Fibroblast of pulmonary artery (primary cell): ENCODE measurements at regions not wholly inside any gene's neighbourhood (a gene's known extent, or its start where the extent isn't known, plus 50 kb on each side); places are given as distances from the start of the nearest gene placed in this dataset.
"Not testable (repeated sequence)": the region's sequence is repeated elsewhere in the genome, so short reads cannot be mapped to it uniquely, and the experiment has no call there.

Experiments used
- DNase-seq: peaks from one replicate; pipeline ENCODE4 v3.0.0-alpha.2; 2010; ENCODE audit warnings: low read depth
- H3K4me3 ChIP-seq: replicated peaks from 2 replicates; pipeline ENCODE4 v1.5.1; 2011; ENCODE audit warnings: low read depth, mild to moderate bottlenecking, control low read depth, low read length, moderate library complexity
- TF ChIP-seq, protein P1 (sequence below): IDR thresholded peaks from 2 replicates; pipeline ENCODE4 v1.5.1; 2011; ENCODE audit warnings: mild to moderate bottlenecking, control low read depth, low read length, inconsistent platforms; ENCODE audit errors: missing control alignments

DNA sequence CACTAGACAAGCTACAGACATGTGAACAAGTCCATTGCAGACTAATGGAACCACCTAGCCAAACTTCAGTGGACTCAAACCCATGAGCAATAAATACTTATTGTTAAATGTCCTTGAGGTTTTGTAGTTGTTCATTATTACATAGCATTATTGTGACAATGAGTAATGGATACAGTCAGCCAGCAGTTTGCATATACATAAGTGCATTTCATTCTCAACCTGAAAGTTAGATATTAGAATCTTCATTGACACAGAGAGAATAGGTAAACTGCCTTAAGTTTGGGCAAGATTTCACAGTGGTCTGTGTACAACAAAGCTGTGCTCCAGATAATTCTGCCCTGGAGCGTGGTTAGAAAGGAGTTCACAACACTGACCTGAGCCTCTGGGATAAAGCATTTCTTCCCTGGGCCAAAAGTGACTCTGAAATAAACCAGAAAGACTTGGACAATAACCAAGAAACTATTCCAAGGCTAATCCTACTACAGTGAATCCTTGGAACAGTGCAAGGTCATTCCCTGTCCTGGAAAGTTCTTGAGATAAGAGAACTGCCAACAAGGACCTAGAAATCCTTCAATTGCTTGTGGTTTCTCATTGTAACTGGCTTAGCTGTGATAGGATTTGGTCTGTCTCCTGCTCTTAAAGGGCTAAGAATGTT, 225.5 kb upstream of the STT3B start:
- H3K4me3 ChIP-seq: no peak overlapping the region
- TF ChIP-seq, protein P1, sequence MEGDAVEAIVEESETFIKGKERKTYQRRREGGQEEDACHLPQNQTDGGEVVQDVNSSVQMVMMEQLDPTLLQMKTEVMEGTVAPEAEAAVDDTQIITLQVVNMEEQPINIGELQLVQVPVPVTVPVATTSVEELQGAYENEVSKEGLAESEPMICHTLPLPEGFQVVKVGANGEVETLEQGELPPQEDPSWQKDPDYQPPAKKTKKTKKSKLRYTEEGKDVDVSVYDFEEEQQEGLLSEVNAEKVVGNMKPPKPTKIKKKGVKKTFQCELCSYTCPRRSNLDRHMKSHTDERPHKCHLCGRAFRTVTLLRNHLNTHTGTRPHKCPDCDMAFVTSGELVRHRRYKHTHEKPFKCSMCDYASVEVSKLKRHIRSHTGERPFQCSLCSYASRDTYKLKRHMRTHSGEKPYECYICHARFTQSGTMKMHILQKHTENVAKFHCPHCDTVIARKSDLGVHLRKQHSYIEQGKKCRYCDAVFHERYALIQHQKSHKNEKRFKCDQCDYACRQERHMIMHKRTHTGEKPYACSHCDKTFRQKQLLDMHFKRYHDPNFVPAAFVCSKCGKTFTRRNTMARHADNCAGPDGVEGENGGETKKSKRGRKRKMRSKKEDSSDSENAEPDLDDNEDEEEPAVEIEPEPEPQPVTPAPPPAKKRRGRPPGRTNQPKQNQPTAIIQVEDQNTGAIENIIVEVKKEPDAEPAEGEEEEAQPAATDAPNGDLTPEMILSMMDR: no peak
- peak; percentile 27 for DNase-seq

DNA sequence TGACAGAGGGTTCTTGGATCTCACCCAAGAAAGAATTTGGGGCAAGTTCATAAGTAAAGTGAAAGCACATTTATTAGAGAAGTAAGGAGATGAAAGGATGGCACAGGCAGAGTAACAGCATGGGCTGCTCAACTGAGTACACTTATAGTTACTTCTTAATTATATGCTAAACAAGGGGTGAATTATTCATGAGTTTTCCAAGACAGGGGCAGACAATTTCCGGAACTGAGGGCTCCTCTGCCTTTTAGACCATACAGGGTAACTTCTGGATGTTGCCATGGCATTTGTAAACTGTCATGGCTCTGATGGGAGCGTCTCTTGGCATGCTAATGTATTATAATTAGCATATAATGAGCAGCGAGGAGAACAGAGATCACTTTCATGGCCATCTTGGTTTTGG, 221.2 kb upstream of the STT3B start:
- TF ChIP-seq, protein P1: no peak
- DNase-seq: no peak
- H3K4me3 ChIP-seq: no peak overlapping the region

DNA sequence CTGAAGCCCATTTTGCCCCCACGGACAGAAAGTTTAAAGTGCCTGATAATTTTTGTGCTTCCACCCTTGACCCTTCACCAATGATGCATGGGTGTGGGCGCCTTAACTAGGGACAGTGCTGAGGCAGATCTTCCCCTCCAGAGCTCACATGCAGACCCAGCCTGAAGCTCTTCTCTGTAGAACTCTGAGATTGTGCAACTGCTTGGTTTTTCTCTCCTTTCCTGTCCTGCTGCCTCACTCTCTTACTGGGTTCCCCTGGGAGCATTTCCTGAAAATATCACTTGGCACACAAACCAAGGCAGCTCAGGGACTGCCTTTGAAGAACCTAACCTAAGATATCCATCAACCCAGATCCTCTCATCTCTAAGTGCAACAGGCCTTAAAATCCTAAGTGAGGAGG, 220.3 kb upstream of the STT3B start:
- TF ChIP-seq, protein P1: no peak
- no peak overlapping the region for H3K4me3 ChIP-seq
- DNase-seq: peak; percentile 52

DNA sequence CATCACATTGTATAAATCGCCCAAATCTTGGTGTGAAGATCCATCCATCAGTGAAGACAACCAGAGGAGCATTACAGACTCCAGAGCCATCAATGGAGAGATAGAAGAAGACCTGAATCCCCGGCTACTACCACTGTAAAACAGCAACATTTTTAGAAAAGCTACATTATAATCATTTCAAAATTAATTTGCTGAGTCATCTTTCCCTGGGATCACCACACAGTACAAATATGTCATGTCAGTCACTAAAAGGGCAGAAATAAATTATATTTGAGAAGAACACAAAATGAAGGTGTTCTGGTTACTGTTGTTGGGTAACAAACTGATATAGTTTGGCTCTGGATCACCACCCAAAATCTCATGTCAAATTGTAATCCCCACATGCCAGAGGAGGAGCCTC, 218.5 kb upstream of the STT3B start:
- DNase-seq: peak; percentile 12
- TF ChIP-seq, protein P1: no peak
- H3K4me3 ChIP-seq: no peak overlapping the region

DNA sequence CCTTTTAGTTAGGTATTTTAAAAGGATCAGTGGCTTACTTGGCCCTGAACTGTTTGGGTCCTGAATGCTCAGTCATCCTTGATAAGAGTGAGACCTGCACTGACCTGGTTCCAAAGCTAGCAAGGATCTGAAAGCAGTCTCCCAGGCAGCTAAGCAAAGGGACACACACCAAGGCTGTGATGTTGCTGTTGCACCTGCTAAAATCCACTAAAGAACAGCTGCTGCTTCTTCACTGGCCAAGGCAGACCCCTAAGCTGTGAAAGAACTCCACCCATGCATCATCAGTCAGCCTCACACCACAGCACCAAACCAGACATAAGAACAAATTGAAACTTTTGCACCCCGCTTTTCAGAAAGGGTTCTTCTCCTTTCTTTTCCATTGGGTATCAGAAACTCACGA, 213.4 kb upstream of the STT3B start:
- TF ChIP-seq, protein P1: no peak
- H3K4me3 ChIP-seq: no peak overlapping the region
- DNase-seq: no peak

DNA sequence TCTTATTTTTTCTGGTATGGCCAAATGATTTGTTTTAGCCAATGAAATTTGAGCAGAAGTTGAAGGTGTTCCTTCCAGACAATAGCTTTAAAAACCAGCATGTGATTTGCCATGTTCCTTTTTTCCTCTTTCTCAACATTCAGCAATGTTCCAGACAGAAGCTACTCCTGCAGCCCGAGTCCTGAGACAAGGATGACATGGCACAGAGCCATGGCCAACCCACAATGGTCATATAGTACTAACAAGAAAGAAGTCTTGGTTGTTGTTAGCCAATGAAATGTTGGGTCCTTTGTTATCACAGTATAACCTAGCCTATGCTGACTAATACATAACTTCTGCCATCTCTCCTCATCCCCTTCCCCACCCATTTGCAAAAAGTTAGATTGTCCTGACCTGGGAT, 211.1 kb upstream of the STT3B start:
- DNase-seq: peak; percentile 22
- TF ChIP-seq, protein P1: no peak

DNA sequence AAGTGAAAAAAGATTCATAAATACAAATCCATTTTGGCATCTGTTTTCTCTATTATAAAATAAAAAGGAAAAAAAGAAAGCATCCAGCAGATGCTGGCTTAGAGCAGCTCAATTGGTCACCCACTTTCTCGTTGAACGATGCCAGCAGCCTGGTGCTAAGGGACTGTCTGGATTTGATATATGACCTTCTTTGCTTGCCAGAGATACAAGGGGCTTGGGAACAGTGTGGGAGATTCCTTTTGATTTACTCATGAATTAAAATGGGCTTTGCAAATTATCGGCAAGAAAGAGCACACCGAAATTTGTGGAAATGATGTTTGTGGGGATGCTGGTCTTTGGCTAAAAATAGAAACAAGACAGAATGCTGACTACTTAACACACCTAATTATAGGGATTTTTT, 210.3 kb upstream of the STT3B start:
- H3K4me3 ChIP-seq: no peak overlapping the region
- DNase-seq: no peak
- TF ChIP-seq, protein P1: no peak

More for the DNA sequence above, 211.1 kb upstream of the STT3B start:
- no peak overlapping the region for H3K4me3 ChIP-seq

DNA sequence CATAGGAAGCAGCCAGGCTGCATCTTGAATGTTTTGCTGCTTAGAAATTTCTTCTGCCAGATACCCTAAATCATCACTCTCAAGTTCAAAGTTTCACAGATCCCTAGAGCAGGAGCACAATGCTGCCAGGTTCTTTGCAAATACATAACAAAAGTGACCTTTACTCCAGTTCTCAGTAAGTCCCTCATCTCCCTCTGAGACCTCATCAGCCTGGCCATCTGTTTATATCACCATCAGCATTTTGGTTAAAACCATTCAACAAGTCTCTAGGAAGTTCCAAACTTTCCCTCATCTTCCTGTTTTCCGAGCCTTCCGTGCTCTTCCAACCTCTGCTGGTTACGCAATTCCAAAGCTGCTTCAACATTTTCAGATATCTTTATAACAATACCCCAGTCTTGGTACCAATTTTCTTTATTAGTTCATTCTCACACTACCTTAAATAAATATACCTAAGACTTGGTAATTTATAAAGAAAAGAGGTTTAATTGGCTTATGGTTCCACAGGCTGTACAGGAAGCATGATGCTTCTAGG, 204.8 kb upstream of the STT3B start:
- DNase-seq: peak; percentile 22
- H3K4me3 ChIP-seq: not testable (repeated sequence)
